Naive thymus-derived CD4-positive, alpha-beta T cell (primary cell): ENCODE measurements at regions not wholly inside any gene's neighbourhood (a gene's known extent, or its start where the extent isn't known, plus 50 kb on each side); places are given as distances from the start of the nearest gene placed in this dataset.

ENCODE experiments used
- ATAC-seq: fragments of 150-1000 bp; cut with Tn5 transposase; 2 replicates; pipeline ENCODE4 v1.10.0; 2021; ENCODE audit warnings: mild to moderate bottlenecking, moderate library complexity
- CTCF ChIA-PET: fragments of 350-600 bp; sonication (Branson Sonifier 250); formaldehyde crosslinking; loops from one replicate; lab custom pipeline; 2021; ENCODE audit warnings: antibody characterized with exemption; lab: Charles Lee
- POLR2A ChIA-PET: fragments of 350-600 bp; sonication (Branson Sonifier 250); formaldehyde crosslinking; loops from one replicate; lab custom pipeline; 2021; ENCODE audit warnings: antibody characterized with exemption, inconsistent platforms; lab: Charles Lee
- DNase-seq, 9 donors: peaks; one replicate each; pipeline versions ENCODE4 v3.0.0 to v3.0.0-alpha.2; 2020 to 2022; ENCODE audit warnings: mixed read lengths in 1 of 9
- H3K27ac ChIP-seq: one replicate; pipeline ENCODE4 v1.7.0; 2013; ENCODE audit warnings: mild to moderate bottlenecking, low read depth, low read length, moderate library complexity
- H3K27me3 ChIP-seq, 2 donors: one replicate each; pipeline ENCODE4 v1.7.0; 2013; ENCODE audit warnings: low read length in 2 of 2, mild to moderate bottlenecking in 2 of 2, moderate library complexity in 2 of 2; ENCODE audit not compliant: control insufficient read depth in 2 of 2, insufficient read depth in 2 of 2
- H3K36me3 ChIP-seq, 3 experiments: 1 replicate in 2 of 3; 2 replicates in 1 of 3; pipeline ENCODE4 v1.7.0; 2013; ENCODE audit warnings: low read length in 3 of 3, mild to moderate bottlenecking in 3 of 3, moderate library complexity in 1 of 3; ENCODE audit not compliant: insufficient read depth in 3 of 3, control insufficient read depth in 2 of 3
- H3K4me1 ChIP-seq, 2 donors: one replicate each; pipeline ENCODE4 v1.7.0; 2013; ENCODE audit warnings: low read length in 2 of 2, mild to moderate bottlenecking in 2 of 2, moderate library complexity in 1 of 2; ENCODE audit not compliant: control insufficient read depth in 2 of 2, insufficient read depth in 2 of 2
- H3K4me3 ChIP-seq: 2 replicates; pipeline ENCODE4 v1.7.0; 2013; ENCODE audit warnings: mild to moderate bottlenecking, low read length
- H3K9me3 ChIP-seq, 3 experiments: 1 replicate in 2 of 3; 2 replicates in 1 of 3; pipeline ENCODE4 v1.7.0; 2013; ENCODE audit warnings: low read length in 3 of 3; ENCODE audit not compliant: control insufficient read depth in 2 of 3
- H3K27ac Mint-ChIP-seq, 9 donors: one replicate each; pipeline ENCODE4 v1.8.0; 2020 to 2022; ENCODE audit warnings: mixed read lengths in 9 of 9, mild to moderate bottlenecking in 8 of 9, moderate library complexity in 5 of 9, inconsistent platforms in 2 of 9
- H3K27me3 Mint-ChIP-seq, 5 donors: one replicate each; pipeline ENCODE4 v1.8.0; 2021 to 2022; ENCODE audit warnings: mixed read lengths in 5 of 5, mild to moderate bottlenecking in 1 of 5
- H3K36me3 Mint-ChIP-seq, 5 donors: one replicate each; pipeline ENCODE4 v1.8.0; 2020 to 2022; ENCODE audit warnings: mixed read lengths in 5 of 5, mild to moderate bottlenecking in 3 of 5, inconsistent platforms in 1 of 5
- H3K4me1 Mint-ChIP-seq, 7 donors: one replicate each; pipeline ENCODE4 v1.8.0; 2020 to 2022; ENCODE audit warnings: mixed read lengths in 7 of 7, mild to moderate bottlenecking in 3 of 7, inconsistent platforms in 1 of 7
- H3K4me3 Mint-ChIP-seq, 10 donors: one replicate each; pipeline ENCODE4 v1.8.0; 2020 to 2022; ENCODE audit warnings: mild to moderate bottlenecking in 10 of 10, mixed read lengths in 10 of 10, moderate library complexity in 6 of 10, inconsistent platforms in 2 of 10
- H3K9me3 Mint-ChIP-seq, 11 donors: one replicate each; pipeline ENCODE4 v1.8.0; 2020 to 2022; ENCODE audit warnings: mixed read lengths in 11 of 11, mild to moderate bottlenecking in 4 of 11, inconsistent platforms in 1 of 11, moderate library complexity in 1 of 11
- intact Hi-C, 2 donors: fragments of 100-400 bp; cut with micrococcal nuclease; formaldehyde crosslinking; loops; one replicate each; pipeline ENCODE4 v1.15.1; 2023

GRCh38 chr4:153906231-153906630, 117.3 kb upstream of the SFRP2 start:
- no peak for DNase-seq
- no peak for ATAC-seq
- Histone ChIP-seq H3K4me3 (no peak overlapping the region), H3K4me1 (peaks cover 0 to 9% of the 10 kb centered on the region in 2 donors), H3K36me3 (no peaks in the 10 kb centered on the region), H3K9me3 (no peaks in the 10 kb centered on the region), H3K27ac (no peak overlapping the region), H3K27me3 (no peaks in the 10 kb centered on the region)
- Mint-ChIP-seq H3K27me3 (peaks cover 0 to 9% (median 4%) of the 10 kb centered on the region in 5 donors), H3K36me3 (peaks cover 0 to 4% (median 0%) of the 10 kb centered on the region in 5 donors), H3K4me3 (no peak overlapping the region), H3K27ac (no peak overlapping the region), H3K4me1 (peaks cover 0 to 20% (median 10%) of the 10 kb centered on the region in 7 donors), H3K9me3 (peaks cover 0 to 6% (median 0%) of the 10 kb centered on the region in 11 donors)
- intact Hi-C loops, result no loop called here
- ChIA-PET CTCF (no interaction called here), POLR2A (no interaction called here)

GRCh38 chr4:153905231-153905630, 116.3 kb upstream of the SFRP2 start:
- Histone ChIP-seq H3K36me3 (no peaks in the 10 kb centered on the region), H3K4me3 (no peak overlapping the region), H3K9me3 (no peaks in the 10 kb centered on the region), H3K27ac (no peak overlapping the region), H3K27me3 (no peaks in the 10 kb centered on the region), H3K4me1 (peaks cover 0 to 9% of the 10 kb centered on the region in 2 donors)
- DNase-seq (no peak), ATAC-seq (no peak)
- intact Hi-C loops, result no loop called here
- peaks cover 0 to 6% (median 0%) of the 10 kb centered on the region in 11 donors for H3K9me3 Mint-ChIP-seq
- H3K27me3 Mint-ChIP-seq, result peaks cover 0 to 10% (median 3%) of the 10 kb centered on the region in 5 donors
- H3K27ac Mint-ChIP-seq, result no peak overlapping the region
- POLR2A ChIA-PET, result no interaction called here
- CTCF ChIA-PET, result no interaction called here
- H3K36me3 Mint-ChIP-seq, result peaks cover 0 to 4% (median 0%) of the 10 kb centered on the region in 5 donors
- peaks cover 0 to 20% (median 10%) of the 10 kb centered on the region in 7 donors for H3K4me1 Mint-ChIP-seq
- no peak overlapping the region for H3K4me3 Mint-ChIP-seq

- intact Hi-C loops, result no loop called here
- DNase-seq, result no peak
- ChIA-PET CTCF (no interaction called here), POLR2A (no interaction called here)
- no peak overlapping the region for H3K4me3 ChIP-seq
- ATAC-seq, result no peak
- H3K4me1 ChIP-seq, result peaks cover 0 to 9% of the 10 kb centered on the region in 2 donors
- H3K4me1 Mint-ChIP-seq, result peaks cover 0 to 20% (median 10%) of the 10 kb centered on the region in 7 donors
- peaks cover 0 to 4% (median 0%) of the 10 kb centered on the region in 5 donors for H3K36me3 Mint-ChIP-seq
- H3K27ac ChIP-seq, result no peak overlapping the region
- H3K27me3 ChIP-seq, result no peaks in the 10 kb centered on the region
- H3K9me3 ChIP-seq, result no peaks in the 10 kb centered on the region
- H3K36me3 ChIP-seq, result no peaks in the 10 kb centered on the region
- peaks cover 0 to 12% (median 3%) of the 10 kb centered on the region in 5 donors for H3K27me3 Mint-ChIP-seq
- H3K9me3 Mint-ChIP-seq, result peaks cover 0 to 6% (median 0%) of the 10 kb centered on the region in 11 donors
- H3K27ac Mint-ChIP-seq, result no peak overlapping the region
- H3K4me3 Mint-ChIP-seq, result no peak overlapping the region
Measured at GRCh38 chr4:153904011-153904410, 115.1 kb upstream of the SFRP2 start.

GRCh38 chr4:153901220-153901619, 112.3 kb upstream of the SFRP2 start:
- POLR2A ChIA-PET, result no interaction called here
- intact Hi-C loops, result no loop called here
- H3K9me3 ChIP-seq, result no peaks in the 10 kb centered on the region
- H3K27me3 Mint-ChIP-seq, result peaks cover 2 to 21% (median 16%) of the 10 kb centered on the region in 5 donors
- no peaks in the 10 kb centered on the region for H3K4me1 ChIP-seq
- H3K36me3 Mint-ChIP-seq, result peaks cover 0 to 5% (median 0%) of the 10 kb centered on the region in 5 donors
- ATAC-seq (no peak), DNase-seq (no peak)
- H3K27ac ChIP-seq, result no peak overlapping the region
- H3K4me1 Mint-ChIP-seq, result peaks cover 0 to 1% (median 0%) of the 10 kb centered on the region in 7 donors
- no peak overlapping the region for H3K27ac Mint-ChIP-seq
- H3K36me3 ChIP-seq, result no peaks in the 10 kb centered on the region
- no peaks in the 10 kb centered on the region for H3K27me3 ChIP-seq
- CTCF ChIA-PET, result no interaction called here
- no peak overlapping the region for H3K4me3 Mint-ChIP-seq
- H3K9me3 Mint-ChIP-seq, result peaks cover 0 to 4% (median 0%) of the 10 kb centered on the region in 11 donors
- no peak overlapping the region for H3K4me3 ChIP-seq

- Histone ChIP-seq H3K27ac (no peak overlapping the region), H3K27me3 (no peaks in the 10 kb centered on the region), H3K4me3 (no peak overlapping the region), H3K36me3 (no peaks in the 10 kb centered on the region), H3K4me1 (no peaks in the 10 kb centered on the region), H3K9me3 (no peaks in the 10 kb centered on the region)
- ChIA-PET CTCF (no interaction called here), POLR2A (no interaction called here)
- H3K4me3 Mint-ChIP-seq, result no peak overlapping the region
- DNase-seq (no peak), ATAC-seq (no peak)
- H3K27ac Mint-ChIP-seq, result no peak overlapping the region
- intact Hi-C loops, result no loop called here
- peaks cover 0 to 21% (median 16%) of the 10 kb centered on the region in 5 donors for H3K27me3 Mint-ChIP-seq
- H3K9me3 Mint-ChIP-seq, result peaks cover 0 to 3% (median 0%) of the 10 kb centered on the region in 11 donors
- peaks cover 0 to 5% (median 0%) of the 10 kb centered on the region in 5 donors for H3K36me3 Mint-ChIP-seq
- H3K4me1 Mint-ChIP-seq, result no peaks in the 10 kb centered on the region
Measured at GRCh38 chr4:153900426-153900825, 111.5 kb upstream of the SFRP2 start.

- Histone ChIP-seq H3K4me3 (no peak overlapping the region), H3K27ac (no peak overlapping the region), H3K9me3 (no peaks in the 10 kb centered on the region), H3K27me3 (no peaks in the 10 kb centered on the region), H3K4me1 (no peaks in the 10 kb centered on the region), H3K36me3 (no peaks in the 10 kb centered on the region)
- Mint-ChIP-seq H3K27me3 (peaks cover 0 to 16% (median 2%) of the 10 kb centered on the region in 5 donors), H3K4me1 (peaks cover 0 to 2% (median 0%) of the 10 kb centered on the region in 7 donors), H3K36me3 (no peaks in the 10 kb centered on the region), H3K4me3 (no peak overlapping the region), H3K9me3 (peaks cover 0 to 6% (median 0%) of the 10 kb centered on the region in 11 donors), H3K27ac (no peak overlapping the region)
- POLR2A ChIA-PET, result no interaction called here
- intact Hi-C loops, result no loop called here
- DNase-seq (no peak), ATAC-seq (no peak)
- CTCF ChIA-PET, result no interaction called here
Measured at GRCh38 chr4:153890761-153891160, 101.9 kb upstream of the SFRP2 start.

- no peaks in the 10 kb centered on the region for H3K9me3 ChIP-seq
- Mint-ChIP-seq H3K4me3 (no peak overlapping the region), H3K36me3 (peaks cover 0 to 4% (median 0%) of the 10 kb centered on the region in 5 donors), H3K4me1 (peaks cover 0 to 2% (median 0%) of the 10 kb centered on the region in 7 donors), H3K9me3 (peaks cover 0 to 15% (median 0%) of the 10 kb centered on the region in 11 donors), H3K27ac (no peak overlapping the region), H3K27me3 (peaks cover 0 to 28% (median 13%) of the 10 kb centered on the region in 5 donors)
- H3K27me3 ChIP-seq, result no peaks in the 10 kb centered on the region
- DNase-seq, result no peak
- CTCF ChIA-PET, result no interaction called here
- no peak overlapping the region for H3K4me3 ChIP-seq
- POLR2A ChIA-PET, result no interaction called here
- H3K36me3 ChIP-seq, result no peaks in the 10 kb centered on the region
- ATAC-seq, result no peak
- H3K4me1 ChIP-seq, result no peaks in the 10 kb centered on the region
- intact Hi-C loops, result no loop called here
- H3K27ac ChIP-seq, result no peak overlapping the region
Measured at GRCh38 chr4:153887217-153887616, 98.3 kb upstream of the SFRP2 start.
